Kidney epithelial cell (primary cell): ENCODE measurements at regions not wholly inside any gene's neighbourhood (a gene's known extent, or its start where the extent isn't known, plus 50 kb on each side); places are given as distances from the start of the nearest gene placed in this dataset.

Source experiments
- DNase-seq: peaks from one replicate; pipeline ENCODE4 v3.0.0-alpha.2; 2010; ENCODE audit warnings: low read depth
- H3K27me3 ChIP-seq: 2 replicates; pipeline ENCODE4 v1.6.0; 2011; ENCODE audit warnings: low read length; ENCODE audit not compliant: control insufficient read depth, insufficient read depth
- H3K36me3 ChIP-seq: 2 replicates; pipeline ENCODE4 v1.5.1; 2011; ENCODE audit warnings: low read length; ENCODE audit not compliant: control insufficient read depth, insufficient read depth
- H3K4me3 ChIP-seq: 2 replicates; pipeline ENCODE4 v1.5.1; 2011; ENCODE audit warnings: low read depth, mild to moderate bottlenecking, control low read depth, low read length
- CTCF ChIP-seq: IDR thresholded peaks from 2 replicates; pipeline ENCODE4 v1.5.1; 2011; ENCODE audit warnings: mild to moderate bottlenecking, moderate library complexity, low read length, control low read depth, inconsistent platforms; ENCODE audit not compliant: insufficient read depth, poor library complexity, severe bottlenecking

DNA sequence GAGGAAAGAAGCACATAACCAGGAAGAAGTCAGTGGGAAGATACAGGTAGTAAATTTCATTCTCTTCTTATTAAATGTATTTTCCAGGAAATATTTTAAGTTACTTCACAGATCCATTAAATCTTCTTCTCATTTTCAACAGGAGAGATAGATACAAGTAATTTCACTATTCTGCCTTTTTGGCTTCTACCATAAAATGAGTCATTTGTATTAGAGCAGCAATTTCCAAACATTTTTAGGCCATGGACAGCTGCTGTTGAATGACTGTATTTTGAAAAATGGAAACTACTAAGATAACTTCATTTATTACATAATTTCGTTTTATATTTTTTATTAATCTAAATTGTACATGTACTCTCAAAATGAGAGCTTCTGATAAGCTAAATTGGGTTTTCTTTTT lies 809.6 kb upstream of the API5 start:
- H3K4me3 ChIP-seq = no peak overlapping the region
- no peaks in the 10 kb centered on the region for H3K27me3 ChIP-seq
- no peaks in the 10 kb centered on the region for H3K36me3 ChIP-seq
- no peak for DNase-seq
- no peak for TF ChIP-seq CTCF

GRCh38 chr11:42521994-42522393 lies 789.8 kb upstream of the API5 start:
- Histone ChIP-seq H3K4me3 (no peak overlapping the region), H3K36me3 (no peaks in the 10 kb centered on the region), H3K27me3 (peaks cover 2% of the 10 kb centered on the region)
- DNase-seq = no peak
- TF ChIP-seq CTCF = no peak

DNA sequence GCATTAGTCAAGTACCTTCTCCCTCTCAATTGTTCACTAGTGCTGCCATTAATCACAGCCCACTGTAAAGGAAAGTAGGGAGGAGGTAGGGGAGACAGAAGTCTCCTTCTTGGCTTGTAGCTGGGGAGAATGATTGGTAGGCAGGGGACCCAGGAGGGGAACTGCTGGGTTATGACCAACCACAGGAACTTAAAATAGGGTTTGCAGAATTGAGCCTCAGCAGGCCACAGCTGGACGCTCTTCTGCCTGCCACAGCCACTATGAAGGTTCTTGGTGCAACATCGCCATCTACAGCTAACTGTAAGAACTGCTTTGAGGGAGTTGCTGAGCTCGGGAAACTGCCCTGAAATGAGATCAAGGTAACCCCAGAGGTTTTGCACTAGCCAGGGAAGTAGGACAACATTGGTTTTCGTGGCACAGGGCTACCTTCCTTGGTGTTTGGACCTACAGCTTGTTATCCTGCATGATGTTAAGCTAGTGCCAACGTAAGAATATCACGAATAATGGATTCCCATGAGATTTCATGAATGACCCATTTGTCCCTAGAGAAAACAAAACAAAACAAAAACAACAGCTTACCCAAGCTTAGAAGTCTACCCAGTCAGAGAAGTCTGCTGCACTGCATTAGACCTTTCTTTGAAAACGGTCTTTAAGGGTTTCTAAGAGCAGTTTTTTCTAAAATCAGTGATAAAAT lies 787.1 kb upstream of the API5 start:
- Histone ChIP-seq H3K27me3 (peaks cover 2% of the 10 kb centered on the region), H3K4me3 (no peak overlapping the region), H3K36me3 (no peaks in the 10 kb centered on the region)
- peak; percentile 79 for TF ChIP-seq CTCF
- DNase-seq = no peak

DNA sequence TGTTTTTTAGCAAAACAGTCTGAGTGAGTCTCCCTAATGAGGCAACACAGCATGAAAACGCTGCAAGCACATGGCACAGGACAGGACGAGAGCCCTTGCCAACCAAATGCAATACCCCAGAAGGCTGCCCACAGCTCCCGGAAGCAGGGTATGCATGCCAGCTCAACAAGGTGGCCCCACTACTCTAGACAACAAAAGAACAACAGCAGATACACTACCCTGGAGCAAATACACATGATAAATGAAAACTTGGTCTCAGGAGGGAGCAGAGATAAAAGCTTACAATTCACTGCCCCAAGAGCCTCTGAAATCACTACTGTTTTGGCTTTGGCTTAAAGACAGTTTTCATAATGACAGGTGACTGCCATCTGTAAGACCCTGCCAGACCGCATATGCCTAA lies 785.4 kb upstream of the API5 start:
- DNase-seq = no peak
- Histone ChIP-seq H3K36me3 (no peaks in the 10 kb centered on the region), H3K27me3 (peaks cover 2% of the 10 kb centered on the region), H3K4me3 (no peak overlapping the region)
- TF ChIP-seq CTCF = no peak

DNA sequence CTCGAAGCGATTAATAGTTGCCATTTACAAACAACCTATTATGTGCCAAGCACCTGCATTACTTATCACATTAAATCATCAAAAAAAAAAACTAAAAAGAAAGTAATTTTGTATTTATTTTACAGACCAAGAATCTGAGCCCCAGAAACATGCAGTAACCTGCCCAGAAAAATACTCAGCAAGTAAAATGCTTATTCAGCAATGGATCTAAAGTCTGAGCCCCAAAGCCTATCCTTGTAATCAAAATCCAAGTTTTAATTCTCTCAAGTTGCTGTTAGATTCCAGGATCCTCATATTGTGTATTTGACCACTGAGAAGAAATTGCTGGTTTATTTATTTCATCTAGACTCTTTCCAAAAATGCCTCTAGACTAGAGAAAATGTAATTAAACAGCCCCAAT lies 783.3 kb upstream of the API5 start:
- Histone ChIP-seq H3K4me3 (no peak overlapping the region), H3K36me3 (no peaks in the 10 kb centered on the region), H3K27me3 (peaks cover 2% of the 10 kb centered on the region)
- no peak for DNase-seq
- TF ChIP-seq CTCF = no peak

- no peaks in the 10 kb centered on the region for H3K36me3 ChIP-seq
- H3K4me3 ChIP-seq = no peak overlapping the region
- no peak for DNase-seq
- H3K27me3 ChIP-seq = peaks cover 2% of the 10 kb centered on the region
- TF ChIP-seq CTCF = no peak
Measured at GRCh38 chr11:42528911-42529310, 782.9 kb upstream of the API5 start.
